HG03571 (cell line): ENCODE measurements at regions not wholly inside any gene's neighbourhood (a gene's known extent, or its start where the extent isn't known, plus 50 kb on each side); places are given as distances from the start of the nearest gene placed in this dataset.
"Not testable (repeated sequence)": the region's sequence is repeated elsewhere in the genome, so short reads cannot be mapped to it uniquely, and the experiment has no call there.

ENCODE experiments used
- ATAC-seq: cut with Tn5 transposase; IDR thresholded peaks from one replicate; pipeline ENCODE4 v1.9.1; 2021; ENCODE audit not compliant: unreplicated experiment

- no peak for ATAC-seq
Measured at GRCh38 chr1:222416001-222416791, 131.7 kb downstream of the HHIPL2 start.

GRCh38 chr1:222415441-222415840 lies 132.5 kb downstream of the HHIPL2 start:
- no peak for ATAC-seq

- no peak for ATAC-seq
Measured at GRCh38 chr1:222413991-222414549, 133.8 kb downstream of the HHIPL2 start.

GRCh38 chr1:222413436-222413835 lies 134.5 kb downstream of the HHIPL2 start:
- no peak for ATAC-seq

GRCh38 chr1:222404710-222405109 lies 143.2 kb downstream of the HHIPL2 start:
- peak; percentile 51 for ATAC-seq

- no peak for ATAC-seq
Measured at GRCh38 chr1:222399197-222399596, 148.7 kb downstream of the HHIPL2 start.

GRCh38 chr1:222394224-222394623 lies 153.7 kb downstream of the HHIPL2 start:
- ATAC-seq, result no peak

- ATAC-seq, result no peak
Measured at GRCh38 chr1:222392556-222392955, 155.3 kb downstream of the HHIPL2 start.

- ATAC-seq, result no peak
Measured at GRCh38 chr1:222390181-222390580, 157.7 kb downstream of the HHIPL2 start.

- ATAC-seq, result no peak
Measured at GRCh38 chr1:222387007-222387814, 160.7 kb downstream of the HHIPL2 start.

- ATAC-seq, result no peak
Measured at GRCh38 chr1:222385955-222386354, 161.9 kb downstream of the HHIPL2 start.

- ATAC-seq, result no peak
Measured at GRCh38 chr1:222385262-222385661, 162.6 kb downstream of the HHIPL2 start.

GRCh38 chr1:222384531-222384930 lies 163.4 kb downstream of the HHIPL2 start:
- ATAC-seq, result no peak

GRCh38 chr1:222382171-222382570 lies 165.7 kb downstream of the HHIPL2 start:
- no peak for ATAC-seq

- ATAC-seq, result no peak
Measured at GRCh38 chr1:222377428-222378088, 170.3 kb downstream of the HHIPL2 start.

- ATAC-seq, result not testable (repeated sequence)
Measured at GRCh38 chr1:222376791-222377190, 171.1 kb downstream of the HHIPL2 start.

- ATAC-seq, result no peak
Measured at GRCh38 chr1:222375701-222376100, 172.2 kb downstream of the HHIPL2 start.

- ATAC-seq, result no peak
Measured at GRCh38 chr1:222373831-222374602, 173.9 kb downstream of the HHIPL2 start.

- no peak for ATAC-seq
Measured at GRCh38 chr1:222373216-222373615, 174.7 kb downstream of the HHIPL2 start.

- no peak for ATAC-seq
Measured at GRCh38 chr1:222372221-222372620, 175.7 kb downstream of the HHIPL2 start.
